ENCODE measurements at regions not wholly inside any gene's neighbourhood (a gene's known extent, or its start where the extent isn't known, plus 50 kb on each side); places are given as distances from the start of the nearest gene placed in this dataset.
"Not testable (repeated sequence)": the region's sequence is repeated elsewhere in the genome, so short reads cannot be mapped to it uniquely, and the experiment has no call there.

DNA sequence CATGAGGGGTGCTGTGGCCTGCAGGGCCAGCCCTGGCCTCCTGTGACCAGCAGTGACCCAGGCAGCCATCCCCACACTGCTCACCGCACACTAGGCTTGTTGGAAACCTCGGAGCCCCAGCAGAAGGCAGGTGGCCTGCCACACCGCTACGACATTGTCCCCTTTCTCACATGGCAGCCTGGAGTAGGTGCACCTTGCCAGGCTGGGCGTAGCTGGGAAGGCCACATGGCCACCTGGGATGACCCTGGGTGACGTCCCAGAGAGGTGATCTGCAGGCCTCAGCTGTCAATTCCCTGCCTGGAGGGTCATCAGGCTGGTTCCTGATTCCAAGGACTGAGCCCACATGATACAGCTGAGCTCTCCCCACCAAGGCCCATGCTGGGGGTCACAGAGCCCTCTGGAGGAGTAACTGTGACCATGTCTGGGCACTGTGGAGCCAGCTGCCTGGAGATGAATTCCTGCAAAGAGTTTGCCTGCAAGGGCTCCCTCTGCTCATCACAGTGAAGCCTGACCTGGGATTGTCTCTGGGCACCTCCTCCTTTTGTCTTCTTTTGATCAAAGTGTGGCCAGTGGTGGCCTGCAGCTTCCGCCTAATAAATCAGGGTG, 119.6 kb upstream of the OTOS start:
- in situ Hi-C loops (cut with MboI; ENCODE audit: low pct_unique_long_range_greater_than_20kb, low sequenced_read_pairs, unreplicated experiment), result no loop called here
- DNase-seq (ENCODE audit: low spot score), result no peak
- TF ChIP-seq, protein P1, sequence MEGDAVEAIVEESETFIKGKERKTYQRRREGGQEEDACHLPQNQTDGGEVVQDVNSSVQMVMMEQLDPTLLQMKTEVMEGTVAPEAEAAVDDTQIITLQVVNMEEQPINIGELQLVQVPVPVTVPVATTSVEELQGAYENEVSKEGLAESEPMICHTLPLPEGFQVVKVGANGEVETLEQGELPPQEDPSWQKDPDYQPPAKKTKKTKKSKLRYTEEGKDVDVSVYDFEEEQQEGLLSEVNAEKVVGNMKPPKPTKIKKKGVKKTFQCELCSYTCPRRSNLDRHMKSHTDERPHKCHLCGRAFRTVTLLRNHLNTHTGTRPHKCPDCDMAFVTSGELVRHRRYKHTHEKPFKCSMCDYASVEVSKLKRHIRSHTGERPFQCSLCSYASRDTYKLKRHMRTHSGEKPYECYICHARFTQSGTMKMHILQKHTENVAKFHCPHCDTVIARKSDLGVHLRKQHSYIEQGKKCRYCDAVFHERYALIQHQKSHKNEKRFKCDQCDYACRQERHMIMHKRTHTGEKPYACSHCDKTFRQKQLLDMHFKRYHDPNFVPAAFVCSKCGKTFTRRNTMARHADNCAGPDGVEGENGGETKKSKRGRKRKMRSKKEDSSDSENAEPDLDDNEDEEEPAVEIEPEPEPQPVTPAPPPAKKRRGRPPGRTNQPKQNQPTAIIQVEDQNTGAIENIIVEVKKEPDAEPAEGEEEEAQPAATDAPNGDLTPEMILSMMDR (IDR thresholded peaks at IDR 0.05; ENCODE audit: extremely low read depth, insufficient read depth, missing control alignments), result no peak

DNA sequence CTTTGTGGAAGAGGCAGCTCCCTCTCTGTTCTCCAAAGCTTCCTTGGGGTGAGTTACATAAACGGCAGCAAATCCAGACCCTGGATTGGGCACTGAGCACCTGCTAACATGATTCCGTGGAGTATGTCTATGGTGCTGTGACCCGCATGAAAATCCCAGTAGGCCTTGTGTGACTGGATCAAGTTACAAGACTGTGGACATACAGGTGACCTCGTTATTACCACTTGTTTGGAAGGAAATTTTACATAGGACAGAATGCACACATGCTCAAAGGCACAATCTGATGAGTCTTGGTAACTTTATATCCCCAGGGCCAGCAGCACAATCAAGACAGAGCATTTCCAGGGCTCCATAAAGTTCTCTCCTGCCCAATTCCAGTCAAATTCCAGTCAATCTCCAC, 120.2 kb upstream of the OTOS start:
- in situ Hi-C loops (cut with MboI; ENCODE audit: low pct_unique_long_range_greater_than_20kb, low sequenced_read_pairs, unreplicated experiment), result no loop called here
- DNase-seq (ENCODE audit: low spot score), result no peak
- TF ChIP-seq, protein P1 (IDR thresholded peaks at IDR 0.05; ENCODE audit: extremely low read depth, insufficient read depth, missing control alignments), result no peak

DNA sequence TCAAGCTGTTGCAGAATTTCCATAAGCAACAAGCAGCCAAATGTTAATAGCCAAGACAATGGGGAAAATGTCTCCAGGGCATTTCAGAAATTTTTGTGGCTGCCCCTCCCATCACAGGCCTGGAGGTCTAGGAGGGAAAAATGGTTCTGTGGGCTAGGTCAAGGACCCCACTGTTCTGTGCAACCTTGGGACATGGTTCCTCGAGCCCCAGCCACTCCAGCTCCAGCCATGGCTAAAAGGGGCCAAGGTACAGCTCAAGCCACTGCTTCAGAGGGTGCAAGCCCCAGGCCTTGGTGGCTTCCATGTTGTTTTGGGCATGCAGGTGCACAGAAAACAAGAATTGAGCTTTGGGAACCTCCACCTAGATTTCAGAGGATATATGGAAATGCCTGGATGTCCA, 122.1 kb upstream of the OTOS start:
- in situ Hi-C loops (cut with MboI; ENCODE audit: low pct_unique_long_range_greater_than_20kb, low sequenced_read_pairs, unreplicated experiment); DNase-seq (ENCODE audit: low spot score): not testable (repeated sequence)

DNA sequence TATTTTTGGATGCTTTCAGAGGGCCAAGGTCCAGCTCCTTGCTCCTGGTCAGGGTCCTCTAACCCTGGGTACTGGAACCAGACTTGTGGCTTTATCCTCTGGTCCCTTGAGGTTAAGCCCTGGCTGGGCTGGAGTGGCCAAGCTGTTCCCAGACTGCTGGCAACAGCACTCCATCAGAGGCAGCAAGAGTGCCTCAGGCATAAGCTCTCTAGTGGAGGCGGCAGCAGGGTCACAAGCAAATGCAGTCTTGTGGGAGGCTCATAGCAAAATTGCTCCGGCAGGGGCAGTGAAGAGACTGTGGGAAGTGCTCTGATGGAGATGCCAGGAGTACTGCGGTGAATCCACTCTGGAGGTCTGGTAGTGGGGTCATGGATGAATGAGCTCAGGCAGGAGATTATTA, 128.9 kb upstream of the OTOS start:
- DNase-seq (ENCODE audit: low spot score), result no peak
- TF ChIP-seq, protein P1 (IDR thresholded peaks at IDR 0.05; ENCODE audit: extremely low read depth, insufficient read depth, missing control alignments), result no peak
- in situ Hi-C loops (cut with MboI; ENCODE audit: low pct_unique_long_range_greater_than_20kb, low sequenced_read_pairs, unreplicated experiment), result no loop called here

DNA sequence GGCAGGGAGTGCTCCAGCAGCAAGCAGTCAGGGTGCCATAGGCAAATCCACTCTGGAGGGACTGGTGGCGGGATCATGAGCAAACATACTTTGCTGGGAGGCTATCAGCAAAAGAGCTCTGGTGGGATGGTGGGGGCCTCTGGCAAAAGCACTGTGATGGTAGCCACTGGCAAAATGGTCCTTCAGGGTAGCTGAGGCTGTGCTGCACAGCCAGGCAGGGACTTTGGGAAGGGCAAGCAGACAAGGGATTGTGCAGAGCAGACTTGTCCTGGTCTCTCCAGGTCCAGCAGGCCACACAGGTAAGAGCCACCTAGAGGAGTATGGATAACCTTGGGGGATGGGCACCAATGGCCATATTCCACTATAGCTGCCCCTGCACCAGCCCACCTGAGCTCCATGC, 129.4 kb upstream of the OTOS start:
- TF ChIP-seq, protein P1 (IDR thresholded peaks at IDR 0.05; ENCODE audit: extremely low read depth, insufficient read depth, missing control alignments), result no peak
- in situ Hi-C loops (cut with MboI; ENCODE audit: low pct_unique_long_range_greater_than_20kb, low sequenced_read_pairs, unreplicated experiment), result no loop called here
- no peak for DNase-seq (ENCODE audit: low spot score)

DNA sequence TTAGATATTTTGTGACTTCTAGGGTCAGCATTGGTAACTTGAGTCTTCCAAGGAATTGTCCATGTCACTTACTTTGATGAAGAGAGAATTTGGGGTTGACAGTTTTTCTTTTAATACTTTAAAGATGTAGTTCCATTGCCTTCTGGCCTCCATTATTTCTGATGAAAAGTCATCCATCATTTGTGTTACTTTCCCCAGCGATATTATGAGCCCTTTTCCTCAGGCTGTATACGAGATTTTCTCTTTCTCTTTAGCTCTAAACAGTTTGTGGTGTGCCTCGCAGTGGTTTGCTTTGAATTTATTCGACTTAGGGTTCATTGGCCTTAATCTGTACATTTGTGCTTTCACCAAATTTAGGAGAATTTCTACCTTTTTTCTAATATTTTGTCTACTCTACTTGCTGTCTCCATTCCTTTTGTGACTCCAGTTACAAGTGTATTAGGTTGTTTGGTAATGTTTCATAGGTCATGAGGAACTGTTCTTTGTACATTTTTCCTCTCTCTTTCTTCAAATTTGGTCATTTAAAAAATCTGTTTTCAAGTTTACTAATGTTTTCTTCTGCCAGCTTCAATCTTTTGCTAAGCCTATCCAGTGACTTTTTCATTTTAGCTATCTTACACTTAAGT, 131.4 kb upstream of the OTOS start:
- TF ChIP-seq, protein P1 (IDR thresholded peaks at IDR 0.05; ENCODE audit: extremely low read depth, insufficient read depth, missing control alignments), result no peak
- in situ Hi-C loops (cut with MboI; ENCODE audit: low pct_unique_long_range_greater_than_20kb, low sequenced_read_pairs, unreplicated experiment), result no loop called here
- no peak for DNase-seq (ENCODE audit: low spot score)

DNA sequence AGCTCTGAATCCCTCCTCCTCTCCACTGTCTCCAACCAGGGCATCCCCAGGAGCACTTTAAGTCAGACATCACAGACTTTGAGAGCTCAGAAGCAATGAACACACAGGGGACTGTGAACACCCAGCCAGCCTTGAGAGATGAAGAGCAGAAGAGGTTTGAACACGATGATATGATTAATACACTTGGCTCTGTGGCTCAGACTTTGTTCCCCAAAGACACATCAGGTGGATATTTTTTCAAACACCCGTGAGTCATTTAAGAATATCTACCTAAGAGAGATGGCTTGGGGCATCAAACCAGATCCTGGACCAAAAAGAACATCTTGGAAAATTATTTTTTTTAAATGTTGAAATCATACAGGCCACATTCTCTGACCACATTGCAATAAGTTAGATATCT, 134.9 kb upstream of the OTOS start:
- DNase-seq (ENCODE audit: low spot score), result no peak
- TF ChIP-seq, protein P1 (IDR thresholded peaks at IDR 0.05; ENCODE audit: extremely low read depth, insufficient read depth, missing control alignments), result no peak
- in situ Hi-C loops (cut with MboI; ENCODE audit: low pct_unique_long_range_greater_than_20kb, low sequenced_read_pairs, unreplicated experiment), result no loop called here
